Esophagus muscularis mucosa (tissue), 4 donors: ENCODE measurements at regions not wholly inside any gene's neighbourhood (a gene's known extent, or its start where the extent isn't known, plus 50 kb on each side); places are given as distances from the start of the nearest gene placed in this dataset.

Experiments
- EP300 ChIP-seq: sonication (generic); formaldehyde crosslinking; IDR thresholded peaks from one replicate; pipeline ENCODE4 v1.6.1; 2017; ENCODE audit warnings: antibody characterized with exemption
- POLR2A ChIP-seq: fragments of 450-650 bp; IDR thresholded peaks from one replicate; pipeline ENCODE4 v1.6.1; 2017; ENCODE audit warnings: antibody characterized with exemption, moderate library complexity, mild to moderate bottlenecking, low read depth
- POLR2AphosphoS5 ChIP-seq, 2 donors: sonication (generic); formaldehyde crosslinking; IDR thresholded peaks; one replicate each; pipeline ENCODE4 v1.6.1; 2017; ENCODE audit warnings: antibody characterized with exemption in 2 of 2
- TF ChIP-seq, protein P1 (sequence below), 3 experiments: fragments of 200-600 bp in 2 of 3; fragments of 450-650 bp in 1 of 3; sonication (generic) in 2 of 3; IDR thresholded peaks; one replicate each; pipeline ENCODE4 v1.5.1; 2017 to 2019; ENCODE audit warnings: antibody characterized with exemption in 3 of 3, mild to moderate bottlenecking in 2 of 3, moderate library complexity in 1 of 3

DNA sequence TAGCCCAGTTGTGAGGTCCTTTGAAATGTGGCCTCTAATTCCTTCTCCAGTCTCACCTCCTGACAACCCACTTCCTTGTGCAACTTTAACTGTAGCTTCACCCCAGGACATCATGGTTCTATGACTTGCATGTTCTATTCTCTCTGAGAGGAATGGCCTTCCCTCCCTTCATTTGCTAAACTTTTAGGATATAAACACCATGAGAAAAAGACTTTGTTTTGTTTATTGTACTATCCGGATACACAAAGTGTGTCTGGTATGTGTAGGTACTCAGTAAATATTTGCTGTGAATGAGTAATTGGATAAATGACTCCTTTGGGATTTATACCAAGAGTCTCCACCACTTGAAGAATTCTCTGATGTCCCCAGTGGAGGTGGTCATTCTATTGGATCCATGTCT lies 547.6 kb downstream of the INSC start:
- no peak for TF ChIP-seq POLR2AphosphoS5 (IDR thresholded peaks at IDR 0.05)
- TF ChIP-seq, protein P1, sequence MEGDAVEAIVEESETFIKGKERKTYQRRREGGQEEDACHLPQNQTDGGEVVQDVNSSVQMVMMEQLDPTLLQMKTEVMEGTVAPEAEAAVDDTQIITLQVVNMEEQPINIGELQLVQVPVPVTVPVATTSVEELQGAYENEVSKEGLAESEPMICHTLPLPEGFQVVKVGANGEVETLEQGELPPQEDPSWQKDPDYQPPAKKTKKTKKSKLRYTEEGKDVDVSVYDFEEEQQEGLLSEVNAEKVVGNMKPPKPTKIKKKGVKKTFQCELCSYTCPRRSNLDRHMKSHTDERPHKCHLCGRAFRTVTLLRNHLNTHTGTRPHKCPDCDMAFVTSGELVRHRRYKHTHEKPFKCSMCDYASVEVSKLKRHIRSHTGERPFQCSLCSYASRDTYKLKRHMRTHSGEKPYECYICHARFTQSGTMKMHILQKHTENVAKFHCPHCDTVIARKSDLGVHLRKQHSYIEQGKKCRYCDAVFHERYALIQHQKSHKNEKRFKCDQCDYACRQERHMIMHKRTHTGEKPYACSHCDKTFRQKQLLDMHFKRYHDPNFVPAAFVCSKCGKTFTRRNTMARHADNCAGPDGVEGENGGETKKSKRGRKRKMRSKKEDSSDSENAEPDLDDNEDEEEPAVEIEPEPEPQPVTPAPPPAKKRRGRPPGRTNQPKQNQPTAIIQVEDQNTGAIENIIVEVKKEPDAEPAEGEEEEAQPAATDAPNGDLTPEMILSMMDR (IDR thresholded peaks at IDR 0.05) = no peak
- TF ChIP-seq POLR2A = no peak
- no peak for TF ChIP-seq EP300
